ENCODE measurements at regions not wholly inside any gene's neighbourhood (a gene's known extent, or its start where the extent isn't known, plus 50 kb on each side); places are given as distances from the start of the nearest gene placed in this dataset.
"Not testable (repeated sequence)": the region's sequence is repeated elsewhere in the genome, so short reads cannot be mapped to it uniquely, and the experiment has no call there.

GRCh38 chr6:121563286-121563685 is 127.8 kb downstream of the GJA1 start:
- H3K9me3 ChIP-seq (ENCODE audit: control insufficient read depth in 1 of 2, low read length in 2 of 2): peaks cover 0 to 8% of the 10 kb centered on the region in 2 donors
- Mint-ChIP-seq H3K4me1 (no peaks in the 10 kb centered on the region), H3K36me3 (no peaks in the 10 kb centered on the region), H3K4me3 (no peak overlapping the region), H3K9me3 (peaks cover 4 to 26% (median 17%) of the 10 kb centered on the region in 8 donors), H3K27ac (no peak overlapping the region), H3K27me3 (peaks cover 0 to 3% of the 10 kb centered on the region in 2 donors)
- POLR2A ChIA-PET (ENCODE audit: partially characterized antibody): no interaction called here
- no peak for DNase-seq
- no peak overlapping the region for H3K4me3 ChIP-seq (ENCODE audit: low read length in 2 of 2)
- no peaks in the 10 kb centered on the region for H3K36me3 ChIP-seq (ENCODE audit: insufficient read depth, low read length)
- no peaks in the 10 kb centered on the region for H3K27me3 ChIP-seq (ENCODE audit: insufficient read depth, low read length)
- H3K4me1 ChIP-seq (ENCODE audit: insufficient read depth, low read length): no peaks in the 10 kb centered on the region
- H3K27ac ChIP-seq (ENCODE audit: low read depth, low read length): no peak overlapping the region
- intact Hi-C loops (cut with micrococcal nuclease): no loop called here
- CTCF ChIA-PET (ENCODE audit: partially characterized antibody): no interaction called here

- H3K4me3 Mint-ChIP-seq; intact Hi-C loops (cut with micrococcal nuclease); H3K27ac Mint-ChIP-seq; CTCF ChIA-PET (ENCODE audit: partially characterized antibody); DNase-seq; H3K27me3 Mint-ChIP-seq; H3K27me3 ChIP-seq (ENCODE audit: insufficient read depth, low read length); H3K9me3 ChIP-seq (ENCODE audit: control insufficient read depth in 1 of 2, low read length in 2 of 2); POLR2A ChIA-PET (ENCODE audit: partially characterized antibody); H3K4me3 ChIP-seq (ENCODE audit: low read length in 2 of 2); H3K4me1 ChIP-seq (ENCODE audit: insufficient read depth, low read length); H3K4me1 Mint-ChIP-seq; H3K36me3 Mint-ChIP-seq; H3K36me3 ChIP-seq (ENCODE audit: insufficient read depth, low read length); H3K27ac ChIP-seq (ENCODE audit: low read depth, low read length): not testable (repeated sequence)
- H3K9me3 Mint-ChIP-seq: peaks cover 2 to 26% (median 16%) of the 10 kb centered on the region in 8 donors
Measured at GRCh38 chr6:121564529-121564928, 129.1 kb downstream of the GJA1 start.

- Histone ChIP-seq H3K27me3 (ENCODE audit: insufficient read depth, low read length) (no peaks in the 10 kb centered on the region), H3K9me3 (ENCODE audit: control insufficient read depth in 1 of 2, low read length in 2 of 2) (no peaks in the 10 kb centered on the region), H3K4me3 (ENCODE audit: low read length in 2 of 2) (no peak overlapping the region), H3K4me1 (ENCODE audit: insufficient read depth, low read length) (no peaks in the 10 kb centered on the region), H3K36me3 (ENCODE audit: insufficient read depth, low read length) (no peaks in the 10 kb centered on the region), H3K27ac (ENCODE audit: low read depth, low read length) (no peak overlapping the region)
- intact Hi-C loops (cut with micrococcal nuclease): no loop called here
- Mint-ChIP-seq H3K4me1 (peaks cover 2 to 8% (median 4%) of the 10 kb centered on the region in 4 donors), H3K27ac (no peak overlapping the region), H3K27me3 (no peaks in the 10 kb centered on the region), H3K4me3 (no peak overlapping the region), H3K36me3 (no peaks in the 10 kb centered on the region), H3K9me3 (peaks cover 0 to 8% (median 3%) of the 10 kb centered on the region in 8 donors)
- no peak for DNase-seq
- ChIA-PET POLR2A (ENCODE audit: partially characterized antibody) (no interaction called here), CTCF (ENCODE audit: partially characterized antibody) (no interaction called here)
Measured at GRCh38 chr6:121571455-121571854, 136.0 kb downstream of the GJA1 start.

GRCh38 chr6:121573481-121573880 is 138.0 kb downstream of the GJA1 start:
- Histone ChIP-seq H3K27ac (ENCODE audit: low read depth, low read length) (no peak overlapping the region), H3K4me1 (ENCODE audit: insufficient read depth, low read length) (no peaks in the 10 kb centered on the region), H3K9me3 (ENCODE audit: control insufficient read depth in 1 of 2, low read length in 2 of 2) (no peaks in the 10 kb centered on the region), H3K27me3 (ENCODE audit: insufficient read depth, low read length) (no peaks in the 10 kb centered on the region), H3K36me3 (ENCODE audit: insufficient read depth, low read length) (no peaks in the 10 kb centered on the region), H3K4me3 (ENCODE audit: low read length in 2 of 2) (no peak overlapping the region)
- CTCF ChIA-PET (ENCODE audit: partially characterized antibody): no interaction called here
- H3K36me3 Mint-ChIP-seq: no peaks in the 10 kb centered on the region
- peaks cover 0 to 8% (median 3%) of the 10 kb centered on the region in 8 donors for H3K9me3 Mint-ChIP-seq
- H3K4me3 Mint-ChIP-seq: peak overlapping the region in 1 of 8 donors; percentile 57
- DNase-seq: no peak
- no peak overlapping the region for H3K27ac Mint-ChIP-seq
- POLR2A ChIA-PET (ENCODE audit: partially characterized antibody): no interaction called here
- H3K27me3 Mint-ChIP-seq: no peaks in the 10 kb centered on the region
- intact Hi-C loops (cut with micrococcal nuclease): no loop called here
- H3K4me1 Mint-ChIP-seq: peaks cover 2 to 8% (median 4%) of the 10 kb centered on the region in 4 donors

GRCh38 chr6:121578216-121578615 is 142.8 kb downstream of the GJA1 start:
- Mint-ChIP-seq H3K27me3 (no peaks in the 10 kb centered on the region), H3K4me1 (peaks cover 2 to 8% (median 4%) of the 10 kb centered on the region in 4 donors), H3K4me3 (no peak overlapping the region), H3K9me3 (no peaks in the 10 kb centered on the region), H3K27ac (no peak overlapping the region), H3K36me3 (no peaks in the 10 kb centered on the region)
- Histone ChIP-seq H3K27ac (ENCODE audit: low read depth, low read length) (no peak overlapping the region), H3K36me3 (ENCODE audit: insufficient read depth, low read length) (no peaks in the 10 kb centered on the region), H3K9me3 (ENCODE audit: control insufficient read depth in 1 of 2, low read length in 2 of 2) (no peaks in the 10 kb centered on the region), H3K4me1 (ENCODE audit: insufficient read depth, low read length) (no peaks in the 10 kb centered on the region), H3K4me3 (ENCODE audit: low read length in 2 of 2) (no peak overlapping the region), H3K27me3 (ENCODE audit: insufficient read depth, low read length) (no peaks in the 10 kb centered on the region)
- intact Hi-C loops (cut with micrococcal nuclease): no loop called here
- no peak for DNase-seq
- POLR2A ChIA-PET (ENCODE audit: partially characterized antibody): no interaction called here
- CTCF ChIA-PET (ENCODE audit: partially characterized antibody): no interaction called here

GRCh38 chr6:121579478-121579877 is 144.0 kb downstream of the GJA1 start:
- DNase-seq: no peak
- no peak overlapping the region for H3K27ac Mint-ChIP-seq
- no peaks in the 10 kb centered on the region for H3K36me3 ChIP-seq (ENCODE audit: insufficient read depth, low read length)
- POLR2A ChIA-PET (ENCODE audit: partially characterized antibody): no interaction called here
- CTCF ChIA-PET (ENCODE audit: partially characterized antibody): interaction anchor here (1.0 to 1.4 kb wide), 2 partner anchors 10 to 16 kb away, joined by 3 to 4 read pairs; no protein-coding TSS in a partner anchor
- H3K4me3 ChIP-seq (ENCODE audit: low read length in 2 of 2): no peak overlapping the region
- peak overlapping the region in 1 of 8 donors; percentile 4 for H3K4me3 Mint-ChIP-seq
- H3K36me3 Mint-ChIP-seq: no peaks in the 10 kb centered on the region
- H3K27me3 Mint-ChIP-seq: no peaks in the 10 kb centered on the region
- no peaks in the 10 kb centered on the region for H3K4me1 Mint-ChIP-seq
- no peaks in the 10 kb centered on the region for H3K9me3 ChIP-seq (ENCODE audit: control insufficient read depth in 1 of 2, low read length in 2 of 2)
- intact Hi-C loops (cut with micrococcal nuclease): no loop called here
- no peaks in the 10 kb centered on the region for H3K27me3 ChIP-seq (ENCODE audit: insufficient read depth, low read length)
- no peaks in the 10 kb centered on the region for H3K4me1 ChIP-seq (ENCODE audit: insufficient read depth, low read length)
- H3K27ac ChIP-seq (ENCODE audit: low read depth, low read length): no peak overlapping the region
- no peaks in the 10 kb centered on the region for H3K9me3 Mint-ChIP-seq

- Mint-ChIP-seq H3K4me3 (no peak overlapping the region), H3K36me3 (no peaks in the 10 kb centered on the region), H3K4me1 (no peaks in the 10 kb centered on the region), H3K9me3 (peaks cover 0 to 2% (median 0%) of the 10 kb centered on the region in 8 donors), H3K27ac (no peak overlapping the region), H3K27me3 (no peaks in the 10 kb centered on the region)
- Histone ChIP-seq H3K36me3 (ENCODE audit: insufficient read depth, low read length) (no peaks in the 10 kb centered on the region), H3K9me3 (ENCODE audit: control insufficient read depth in 1 of 2, low read length in 2 of 2) (no peaks in the 10 kb centered on the region), H3K4me1 (ENCODE audit: insufficient read depth, low read length) (no peaks in the 10 kb centered on the region), H3K27me3 (ENCODE audit: insufficient read depth, low read length) (no peaks in the 10 kb centered on the region), H3K27ac (ENCODE audit: low read depth, low read length) (no peak overlapping the region), H3K4me3 (ENCODE audit: low read length in 2 of 2) (no peak overlapping the region)
- no peak for DNase-seq
- CTCF ChIA-PET (ENCODE audit: partially characterized antibody): no interaction called here
- intact Hi-C loops (cut with micrococcal nuclease): no loop called here
- POLR2A ChIA-PET (ENCODE audit: partially characterized antibody): no interaction called here
Measured at GRCh38 chr6:121581327-121581726, 145.9 kb downstream of the GJA1 start.

- Histone ChIP-seq H3K9me3 (ENCODE audit: control insufficient read depth in 1 of 2, low read length in 2 of 2) (no peaks in the 10 kb centered on the region), H3K36me3 (ENCODE audit: insufficient read depth, low read length) (no peaks in the 10 kb centered on the region), H3K27me3 (ENCODE audit: insufficient read depth, low read length) (no peaks in the 10 kb centered on the region), H3K4me1 (ENCODE audit: insufficient read depth, low read length) (no peaks in the 10 kb centered on the region), H3K4me3 (ENCODE audit: low read length in 2 of 2) (no peak overlapping the region), H3K27ac (ENCODE audit: low read depth, low read length) (no peak overlapping the region)
- peaks cover 0 to 2% (median 0%) of the 10 kb centered on the region in 8 donors for H3K9me3 Mint-ChIP-seq
- no peak overlapping the region for H3K27ac Mint-ChIP-seq
- no peaks in the 10 kb centered on the region for H3K27me3 Mint-ChIP-seq
- H3K36me3 Mint-ChIP-seq: no peaks in the 10 kb centered on the region
- ChIA-PET CTCF (ENCODE audit: partially characterized antibody) (no interaction called here), POLR2A (ENCODE audit: partially characterized antibody) (no interaction called here)
- H3K4me1 Mint-ChIP-seq: no peaks in the 10 kb centered on the region
- H3K4me3 Mint-ChIP-seq: no peak overlapping the region
- DNase-seq: no peak
- intact Hi-C loops (cut with micrococcal nuclease): no loop called here
Measured at GRCh38 chr6:121582262-121582661, 146.8 kb downstream of the GJA1 start.
